Fibroblast of the aortic adventitia (primary cell): ENCODE measurements at regions not wholly inside any gene's neighbourhood (a gene's known extent, or its start where the extent isn't known, plus 50 kb on each side); places are given as distances from the start of the nearest gene placed in this dataset.
A peak's percentile ranks its signal among the peaks of the same experiment; 100 is the strongest.
"Not testable (repeated sequence)": the region's sequence is repeated elsewhere in the genome, so short reads cannot be mapped to it uniquely, and the experiment has no call there.

ENCODE experiments used
- DNase-seq: peaks from one replicate; pipeline ENCODE4 v3.0.0-alpha.2; 2010; ENCODE audit warnings: low read depth
- H3K4me3 ChIP-seq: 2 replicates; pipeline ENCODE4 v1.5.1; 2011; ENCODE audit warnings: low read depth, mild to moderate bottlenecking, control low read depth, low read length, moderate library complexity
- TF ChIP-seq, protein P1 (sequence below): IDR thresholded peaks from 2 replicates; pipeline ENCODE4 v1.5.1; 2011; ENCODE audit warnings: mild to moderate bottlenecking, low read length, control low read depth, inconsistent platforms; ENCODE audit not compliant: insufficient read depth

DNA sequence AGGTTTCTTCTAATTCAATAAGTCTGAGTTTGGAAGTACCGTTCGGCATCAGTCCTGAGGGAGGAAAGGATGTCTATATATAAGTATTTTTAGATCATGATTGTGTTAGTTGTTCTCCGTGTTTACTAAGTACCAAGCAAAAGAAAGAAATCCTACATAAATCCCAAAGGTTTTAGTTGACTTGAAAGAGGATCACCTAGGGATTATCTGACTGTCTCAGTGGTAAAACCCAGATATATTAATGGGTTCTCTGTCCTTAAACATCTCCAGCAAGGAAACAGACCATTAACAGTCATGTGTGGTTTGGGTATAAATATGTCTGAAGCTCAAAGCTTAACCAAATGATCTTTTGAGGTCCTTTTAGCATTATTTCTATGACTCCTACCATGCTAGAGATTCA lies 207.1 kb upstream of the RASGEF1B start:
- H3K4me3 ChIP-seq = no peak overlapping the region
- TF ChIP-seq, protein P1, sequence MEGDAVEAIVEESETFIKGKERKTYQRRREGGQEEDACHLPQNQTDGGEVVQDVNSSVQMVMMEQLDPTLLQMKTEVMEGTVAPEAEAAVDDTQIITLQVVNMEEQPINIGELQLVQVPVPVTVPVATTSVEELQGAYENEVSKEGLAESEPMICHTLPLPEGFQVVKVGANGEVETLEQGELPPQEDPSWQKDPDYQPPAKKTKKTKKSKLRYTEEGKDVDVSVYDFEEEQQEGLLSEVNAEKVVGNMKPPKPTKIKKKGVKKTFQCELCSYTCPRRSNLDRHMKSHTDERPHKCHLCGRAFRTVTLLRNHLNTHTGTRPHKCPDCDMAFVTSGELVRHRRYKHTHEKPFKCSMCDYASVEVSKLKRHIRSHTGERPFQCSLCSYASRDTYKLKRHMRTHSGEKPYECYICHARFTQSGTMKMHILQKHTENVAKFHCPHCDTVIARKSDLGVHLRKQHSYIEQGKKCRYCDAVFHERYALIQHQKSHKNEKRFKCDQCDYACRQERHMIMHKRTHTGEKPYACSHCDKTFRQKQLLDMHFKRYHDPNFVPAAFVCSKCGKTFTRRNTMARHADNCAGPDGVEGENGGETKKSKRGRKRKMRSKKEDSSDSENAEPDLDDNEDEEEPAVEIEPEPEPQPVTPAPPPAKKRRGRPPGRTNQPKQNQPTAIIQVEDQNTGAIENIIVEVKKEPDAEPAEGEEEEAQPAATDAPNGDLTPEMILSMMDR = no peak
- no peak for DNase-seq

GRCh38 chr4:81676537-81676936 lies 204.8 kb upstream of the RASGEF1B start:
- TF ChIP-seq, protein P1 = no peak
- H3K4me3 ChIP-seq = no peak overlapping the region
- DNase-seq = peak; percentile 40

GRCh38 chr4:81675791-81676393 lies 204.2 kb upstream of the RASGEF1B start:
- no peak overlapping the region for H3K4me3 ChIP-seq
- TF ChIP-seq, protein P1 = no peak
- no peak for DNase-seq

GRCh38 chr4:81673961-81674360 lies 202.3 kb upstream of the RASGEF1B start:
- DNase-seq = no peak
- H3K4me3 ChIP-seq = no peak overlapping the region
- TF ChIP-seq, protein P1 = no peak

DNA sequence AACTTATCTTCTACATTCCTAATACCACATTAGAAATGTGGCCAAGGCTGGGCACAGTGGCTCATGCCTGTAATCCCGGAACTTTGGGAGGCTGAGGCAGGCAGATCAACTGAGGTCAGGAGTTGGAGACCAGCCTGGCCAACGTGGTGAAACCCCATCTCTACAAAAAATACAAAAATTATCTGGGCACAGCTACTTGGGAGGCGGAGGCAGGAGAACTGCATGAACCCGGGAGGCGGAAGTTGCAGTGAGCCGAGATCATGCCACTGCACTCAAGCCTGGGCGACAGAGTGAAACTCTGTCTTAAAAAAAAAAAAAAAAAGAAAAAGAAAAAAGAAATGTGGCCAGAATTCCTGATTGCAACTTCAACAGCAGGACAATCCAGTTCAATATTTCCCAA lies 196.6 kb upstream of the RASGEF1B start:
- H3K4me3 ChIP-seq, DNase-seq: not testable (repeated sequence)

DNA sequence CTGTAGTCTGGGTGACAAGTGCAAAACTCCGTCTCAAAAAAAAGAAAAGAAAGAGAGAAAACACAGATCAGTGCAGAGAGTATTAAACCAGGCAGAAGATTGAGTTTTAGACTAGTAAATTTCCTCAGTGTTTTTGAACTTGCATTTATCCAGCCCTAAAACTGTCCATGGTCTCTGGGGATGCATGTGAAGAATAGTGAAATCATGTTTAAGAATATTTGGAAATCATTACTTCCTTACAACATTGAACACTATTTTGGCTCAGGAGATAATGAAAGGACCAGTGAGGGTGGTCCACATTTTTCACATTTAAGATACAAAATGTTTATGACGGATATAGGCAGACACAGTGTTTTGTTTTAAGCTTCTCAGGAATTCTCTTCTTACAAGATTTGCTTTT lies 195.8 kb upstream of the RASGEF1B start:
- no peak overlapping the region for H3K4me3 ChIP-seq
- no peak for DNase-seq
- TF ChIP-seq, protein P1 = no peak

DNA sequence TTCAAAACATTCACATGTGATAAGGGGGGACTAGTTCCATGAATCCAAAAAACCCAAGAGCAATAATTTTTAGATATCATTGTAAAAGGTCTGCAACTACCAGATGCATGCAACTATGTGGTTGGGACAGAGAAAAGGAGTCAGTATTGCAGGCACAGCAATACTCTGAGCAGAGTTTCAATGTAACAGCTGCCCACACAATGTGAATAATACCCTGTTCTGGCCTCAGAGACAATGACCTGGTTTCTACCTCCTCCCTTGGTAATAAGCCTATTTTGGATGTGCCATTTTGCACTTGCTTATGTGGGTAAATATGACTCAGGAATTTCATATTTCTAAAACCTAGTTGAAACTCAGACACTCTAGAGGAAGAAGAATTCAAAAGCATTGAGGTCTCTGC lies 194.8 kb upstream of the RASGEF1B start:
- no peak for DNase-seq
- no peak overlapping the region for H3K4me3 ChIP-seq
- TF ChIP-seq, protein P1 = no peak
